ENCODE measurements at regions not wholly inside any gene's neighbourhood (a gene's known extent, or its start where the extent isn't known, plus 50 kb on each side); places are given as distances from the start of the nearest gene placed in this dataset.
"Not testable (repeated sequence)": the region's sequence is repeated elsewhere in the genome, so short reads cannot be mapped to it uniquely, and the experiment has no call there.

GRCh38 chr4:24369507-24370029, 214.8 kb downstream of the DHX15 start:
- no peak for DNase-seq (ENCODE audit: low read depth in 3 of 3, low spot score in 2 of 3)

GRCh38 chr4:24368801-24369200, 215.6 kb downstream of the DHX15 start:
- no peak for DNase-seq (ENCODE audit: low read depth in 3 of 3, low spot score in 2 of 3)

- DNase-seq (ENCODE audit: low read depth in 3 of 3, low spot score in 2 of 3): no peak
These were observed 219.5 kb downstream of the DHX15 start for GRCh38 chr4:24364852-24365251.

GRCh38 chr4:24364249-24364648, 220.1 kb downstream of the DHX15 start:
- DNase-seq (ENCODE audit: low read depth in 3 of 3, low spot score in 2 of 3): no peak

- no peak for DNase-seq (ENCODE audit: low read depth in 3 of 3, low spot score in 2 of 3)
These were observed 220.6 kb downstream of the DHX15 start for GRCh38 chr4:24363751-24364150.

GRCh38 chr4:24352112-24352511, 232.2 kb downstream of the DHX15 start:
- no peak for DNase-seq (ENCODE audit: low read depth in 3 of 3, low spot score in 2 of 3)

- not testable (repeated sequence) for DNase-seq (ENCODE audit: low read depth in 3 of 3, low spot score in 2 of 3)
These were observed 235.0 kb downstream of the DHX15 start for GRCh38 chr4:24349168-24349996.

GRCh38 chr4:24339260-24339659, 245.1 kb downstream of the DHX15 start:
- no peak for DNase-seq (ENCODE audit: low read depth in 3 of 3, low spot score in 2 of 3)

- DNase-seq (ENCODE audit: low read depth in 3 of 3, low spot score in 2 of 3): no peak
These were observed 246.7 kb downstream of the DHX15 start for GRCh38 chr4:24337451-24338190.

GRCh38 chr4:24335616-24336015, 248.7 kb downstream of the DHX15 start:
- no peak for DNase-seq (ENCODE audit: low read depth in 3 of 3, low spot score in 2 of 3)

- DNase-seq (ENCODE audit: low read depth in 3 of 3, low spot score in 2 of 3): no peak
These were observed 249.4 kb downstream of the DHX15 start for GRCh38 chr4:24334906-24335305.

- DNase-seq (ENCODE audit: low read depth in 3 of 3, low spot score in 2 of 3): no peak
These were observed 253.8 kb downstream of the DHX15 start for GRCh38 chr4:24330573-24330972.

GRCh38 chr4:24330172-24330571, 254.2 kb downstream of the DHX15 start:
- no peak for DNase-seq (ENCODE audit: low read depth in 3 of 3, low spot score in 2 of 3)

- no peak for DNase-seq (ENCODE audit: low read depth in 3 of 3, low spot score in 2 of 3)
These were observed 255.6 kb downstream of the DHX15 start for GRCh38 chr4:24328711-24329110.

GRCh38 chr4:24328310-24328709, 256.0 kb downstream of the DHX15 start:
- no peak for DNase-seq (ENCODE audit: low read depth in 3 of 3, low spot score in 2 of 3)

- no peak for DNase-seq (ENCODE audit: low read depth in 3 of 3, low spot score in 2 of 3)
These were observed 261.4 kb downstream of the DHX15 start for GRCh38 chr4:24322995-24323394.

GRCh38 chr4:24322511-24322910, 261.8 kb downstream of the DHX15 start:
- no peak for DNase-seq (ENCODE audit: low read depth in 3 of 3, low spot score in 2 of 3)

GRCh38 chr4:24321616-24322015, 262.7 kb downstream of the DHX15 start:
- DNase-seq (ENCODE audit: low read depth in 3 of 3, low spot score in 2 of 3): no peak

- no peak for DNase-seq (ENCODE audit: low read depth in 3 of 3, low spot score in 2 of 3)
These were observed 263.2 kb downstream of the DHX15 start for GRCh38 chr4:24321131-24321530.

GRCh38 chr4:24319387-24319786, 265.0 kb downstream of the DHX15 start:
- DNase-seq (ENCODE audit: low read depth in 3 of 3, low spot score in 2 of 3): no peak

- DNase-seq (ENCODE audit: low read depth in 3 of 3, low spot score in 2 of 3): no peak
These were observed 269.3 kb downstream of the DHX15 start for GRCh38 chr4:24315056-24315455.

Measured in right renal cortex interstitium (tissue), 3 donors.